ENCODE measurements at regions not wholly inside any gene's neighbourhood (a gene's known extent, or its start where the extent isn't known, plus 50 kb on each side); places are given as distances from the start of the nearest gene placed in this dataset.

DNA sequence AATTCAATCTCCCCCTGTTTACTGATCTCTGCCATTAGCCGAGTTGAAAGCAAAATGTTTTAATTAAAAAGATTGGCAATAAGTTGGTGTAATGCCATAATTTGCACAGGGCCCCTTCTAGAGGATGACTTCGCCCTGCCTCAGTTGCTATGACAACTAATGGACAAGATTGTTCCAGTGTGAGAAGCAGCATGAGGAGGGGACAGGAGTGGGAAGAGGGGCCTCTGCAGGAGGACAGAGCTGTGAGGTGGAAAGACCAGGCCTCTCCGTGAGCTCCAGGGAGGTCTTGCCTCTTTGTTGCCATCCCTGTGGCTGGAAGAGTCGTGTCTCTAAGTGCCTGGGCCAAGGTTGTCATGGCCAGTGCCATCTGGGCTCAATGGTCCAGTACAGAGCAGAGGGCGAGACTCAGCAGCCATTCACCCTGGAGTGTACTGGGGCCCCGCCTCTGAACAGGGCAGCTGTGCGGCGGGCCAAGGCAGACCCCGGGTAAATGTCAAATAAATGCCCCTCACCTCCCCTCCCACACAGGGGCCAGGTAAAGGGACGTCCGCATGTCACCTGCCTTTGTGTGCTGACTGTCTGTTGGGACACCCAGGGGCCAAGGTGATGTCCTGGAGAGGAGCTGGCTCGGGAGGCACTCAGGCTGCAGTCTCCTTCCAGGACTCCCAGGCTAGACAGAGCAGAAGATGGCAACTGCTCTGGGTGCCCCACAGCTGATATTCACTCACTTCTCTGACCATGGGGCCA lies 97.0 kb upstream of the RET start:
- ATAC-seq (ENCODE audit: poor library complexity) (no peak), DNase-seq (peak; percentile 20)
- intact Hi-C loops (cut with DNase I): no loop called here

- DNase-seq: peak; percentile 13
- ATAC-seq (ENCODE audit: poor library complexity): no peak
- intact Hi-C loops (cut with DNase I): no loop called here
Observed at GRCh38 chr10:42980553-42981357, 96.1 kb upstream of the RET start.

DNA sequence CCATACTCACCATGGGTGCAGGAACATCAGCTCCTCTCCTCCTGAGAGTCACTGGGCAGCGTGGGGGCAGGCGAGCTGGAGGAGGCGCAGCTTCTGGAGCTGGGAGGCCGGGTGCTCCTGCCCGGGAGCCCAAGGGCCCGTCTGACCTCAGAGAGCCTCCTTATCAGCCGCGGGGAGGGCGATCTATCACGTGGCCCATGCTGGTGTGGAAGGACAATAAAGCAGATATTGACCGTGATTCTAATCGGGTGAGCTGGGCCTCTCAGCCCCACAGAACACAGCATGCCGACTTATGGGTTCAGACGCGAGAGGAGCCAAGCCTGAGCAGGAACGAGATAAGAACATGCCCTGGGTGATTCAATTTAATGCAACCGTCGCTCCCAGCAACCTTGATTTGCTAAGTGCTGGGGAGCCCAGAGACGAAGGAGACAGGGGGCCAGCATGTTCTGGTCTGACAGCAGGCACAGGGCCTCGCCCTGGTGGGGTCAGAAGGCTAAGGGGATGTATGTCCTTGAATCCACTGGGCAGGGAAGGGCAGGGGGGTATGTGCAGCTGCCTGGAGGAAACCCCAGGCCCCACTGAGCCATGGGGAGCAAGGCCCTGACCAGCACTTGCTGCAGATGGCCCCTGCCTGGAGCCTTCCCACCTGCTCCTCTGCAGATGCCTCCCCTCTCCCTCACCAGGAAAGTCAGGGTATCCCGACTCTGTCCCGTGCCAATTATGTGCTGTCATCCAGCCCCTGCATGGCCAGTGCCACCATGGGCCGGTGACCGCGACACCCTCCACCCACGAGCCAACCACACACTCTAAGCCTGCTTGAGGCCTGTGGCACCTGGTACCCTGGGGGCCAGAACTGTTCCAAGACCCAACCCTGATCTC lies 95.3 kb upstream of the RET start:
- ATAC-seq (ENCODE audit: poor library complexity) (peak; percentile 13), DNase-seq (peak; percentile 29)
- intact Hi-C loops (cut with DNase I): no loop called here

DNA sequence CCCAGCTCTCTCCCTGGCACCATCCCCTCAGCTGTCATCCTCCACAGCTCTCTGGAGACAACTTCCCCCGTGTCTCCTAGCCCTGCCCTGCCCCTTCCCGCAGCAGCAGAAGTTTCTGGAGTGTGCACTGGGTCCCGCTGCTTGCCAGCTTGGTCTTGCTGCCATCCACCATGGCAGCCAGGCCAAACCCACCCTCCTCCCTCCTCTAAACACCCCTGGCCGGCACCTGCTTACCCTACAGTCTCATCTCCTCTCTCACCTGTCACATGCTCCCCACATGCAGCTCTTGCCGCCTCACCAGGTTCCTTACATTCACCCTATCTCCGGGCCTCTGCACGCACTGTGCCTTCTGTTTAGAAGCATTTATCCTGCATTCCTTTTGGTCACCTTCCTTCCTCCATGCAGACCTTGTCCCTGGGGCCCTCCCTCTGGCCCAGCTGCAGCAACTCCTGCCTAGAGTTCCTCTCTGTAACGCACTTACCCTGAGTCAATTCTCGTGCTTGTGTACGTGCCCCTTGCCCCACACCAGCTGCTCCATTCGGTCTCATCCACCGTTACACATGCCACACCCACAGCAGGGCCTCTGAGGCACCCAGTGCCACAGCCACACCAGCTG lies 93.9 kb upstream of the RET start:
- DNase-seq: peak; percentile 20
- intact Hi-C loops (cut with DNase I): no loop called here
- ATAC-seq (ENCODE audit: poor library complexity): no peak

- DNase-seq: peak; percentile 24
- intact Hi-C loops (cut with DNase I): no loop called here
- ATAC-seq (ENCODE audit: poor library complexity): no peak
Observed at GRCh38 chr10:42983591-42983990, 93.3 kb upstream of the RET start.

DNA sequence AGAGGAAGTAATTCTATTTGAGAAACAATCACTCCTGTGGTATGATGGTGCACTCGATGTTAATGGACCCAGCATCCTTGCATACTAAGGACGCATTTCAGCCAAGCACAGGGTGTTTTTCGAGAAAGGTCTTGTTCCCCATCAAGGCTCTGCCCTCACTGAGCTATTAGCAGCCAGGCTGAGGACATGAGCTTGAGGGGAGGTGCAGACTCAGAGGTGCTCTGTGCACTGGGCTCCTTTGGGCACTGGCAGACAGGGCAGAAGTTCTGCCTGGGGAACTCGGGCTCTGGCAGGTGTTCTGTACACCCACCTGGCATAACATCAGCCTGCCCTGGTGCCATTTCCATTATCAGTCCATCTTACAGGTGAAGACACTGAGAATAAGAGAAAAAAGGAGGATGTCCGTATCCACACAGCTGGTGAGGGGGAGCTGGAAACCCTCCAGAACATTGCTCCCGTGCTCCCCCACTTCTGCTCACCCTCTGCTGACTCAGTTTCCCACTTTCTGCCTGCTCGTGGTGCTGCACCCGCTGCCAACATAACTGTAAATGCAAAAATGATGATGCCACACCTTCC lies 92.7 kb upstream of the RET start:
- ATAC-seq (ENCODE audit: poor library complexity) (no peak), DNase-seq (no peak)
- intact Hi-C loops (cut with DNase I): no loop called here

- ATAC-seq (ENCODE audit: poor library complexity) (no peak), DNase-seq (peak; percentile 29)
- intact Hi-C loops (cut with DNase I): no loop called here
Observed at GRCh38 chr10:42984761-42985325, 92.0 kb upstream of the RET start.

GRCh38 chr10:42985436-42986316 lies 91.2 kb upstream of the RET start:
- no peak for ATAC-seq (ENCODE audit: poor library complexity)
- DNase-seq: no peak
- intact Hi-C loops (cut with DNase I): no loop called here

GRCh38 chr10:42986633-42987032 lies 90.2 kb upstream of the RET start:
- ATAC-seq (ENCODE audit: poor library complexity): no peak
- DNase-seq: no peak
- intact Hi-C loops (cut with DNase I): no loop called here

GRCh38 chr10:42987121-42987541 lies 89.7 kb upstream of the RET start:
- DNase-seq: no peak
- intact Hi-C loops (cut with DNase I): no loop called here
- no peak for ATAC-seq (ENCODE audit: poor library complexity)

DNA sequence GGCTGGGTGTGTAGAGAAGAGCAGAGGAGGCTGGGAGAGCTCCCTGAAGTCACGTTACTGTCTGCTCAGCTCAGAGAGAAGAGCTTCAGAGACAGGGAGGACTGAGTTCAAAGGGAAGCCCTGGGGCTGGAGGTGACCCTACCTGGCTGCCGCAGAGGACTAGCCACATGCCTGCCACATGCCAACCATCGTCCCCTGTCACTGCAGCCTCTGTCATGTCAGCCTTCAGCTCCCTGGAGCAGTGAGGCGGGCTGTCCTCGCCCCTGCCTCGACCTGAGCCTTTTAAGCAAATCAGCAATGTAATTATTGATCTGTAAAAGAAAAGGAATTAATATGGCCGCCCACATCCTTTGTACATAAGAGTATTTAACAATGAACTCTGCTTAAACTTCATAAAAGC lies 89.3 kb upstream of the RET start:
- intact Hi-C loops (cut with DNase I): no loop called here
- DNase-seq: no peak
- no peak for ATAC-seq (ENCODE audit: poor library complexity)

GRCh38 chr10:42988069-42988468 lies 88.8 kb upstream of the RET start:
- ATAC-seq (ENCODE audit: poor library complexity): no peak
- intact Hi-C loops (cut with DNase I): no loop called here
- no peak for DNase-seq

DNA sequence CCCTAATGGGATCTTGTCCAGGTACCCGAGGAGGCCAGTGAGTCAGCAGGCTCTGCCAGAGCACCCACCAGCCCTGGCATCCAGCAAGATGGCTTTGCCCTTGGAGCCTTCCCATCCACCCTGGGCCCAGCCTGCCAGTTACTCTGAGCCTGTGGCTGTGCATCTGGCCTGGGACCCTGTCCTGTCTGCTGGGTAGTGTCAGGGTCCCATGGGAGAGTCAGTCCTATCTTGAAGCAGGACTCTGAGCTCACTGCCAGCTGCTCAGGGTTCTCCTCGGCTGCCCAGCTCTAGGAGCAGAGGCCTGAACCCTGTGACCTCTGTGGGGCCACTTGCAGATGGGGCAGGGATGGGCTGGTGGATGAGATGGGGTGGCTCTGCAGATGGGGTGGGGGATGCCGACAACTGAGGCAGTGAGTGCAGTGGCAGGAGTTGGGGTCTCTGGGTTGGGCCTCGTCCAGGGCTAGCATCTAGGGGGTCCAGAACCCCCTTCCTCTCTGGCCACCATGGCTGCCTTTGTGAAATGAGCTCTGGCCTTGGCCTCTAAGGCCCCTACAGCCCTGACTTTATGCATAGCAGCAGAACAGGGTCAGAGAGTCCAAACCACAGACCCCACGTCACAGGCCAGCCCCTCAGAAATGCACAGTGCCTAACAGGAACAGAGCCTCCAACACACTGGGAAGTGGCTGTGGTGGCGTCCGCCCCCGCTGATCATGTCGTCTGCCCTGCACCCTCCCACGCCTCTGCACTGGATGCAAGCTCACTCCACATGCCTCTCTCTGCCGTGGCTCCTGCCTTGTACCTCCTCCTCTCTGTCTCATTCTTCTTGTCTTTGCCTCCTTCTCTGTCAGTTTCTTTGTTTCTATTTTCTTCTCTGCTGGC lies 88.1 kb upstream of the RET start:
- intact Hi-C loops (cut with DNase I): no loop called here
- DNase-seq (no peak), ATAC-seq (ENCODE audit: poor library complexity) (no peak)

- intact Hi-C loops (cut with DNase I): no loop called here
- DNase-seq (peak; percentile 29), ATAC-seq (ENCODE audit: poor library complexity) (no peak)
Observed at GRCh38 chr10:42989481-42989921, 87.4 kb upstream of the RET start.

GRCh38 chr10:42990016-42990720 lies 86.7 kb upstream of the RET start:
- ATAC-seq (ENCODE audit: poor library complexity) (no peak), DNase-seq (no peak)
- intact Hi-C loops (cut with DNase I): loop anchor here (10.0 kb wide), 1 partner anchor 515 kb away; no protein-coding TSS in a partner anchor
